Lung (tissue), 11 donors: ENCODE measurements at regions not wholly inside any gene's neighbourhood (a gene's known extent, or its start where the extent isn't known, plus 50 kb on each side); places are given as distances from the start of the nearest gene placed in this dataset.

Experiments used
- ATAC-seq: fragments of 200-7000 bp; cut with Tn5 transposase; one replicate; pipeline ENCODE4 v1.9.1; 2020; ENCODE audit warnings: moderate number of reproducible peaks; ENCODE audit not compliant: insufficient read depth, low FRiP score
- DNase-seq, 3 donors: peaks; one replicate each; pipeline ENCODE4 v3.0.0-alpha.2; 2013 to 2017
- H3K27ac ChIP-seq, 2 donors: one replicate each; pipeline ENCODE4 v1.5.1; 2013; ENCODE audit warnings: mild to moderate bottlenecking in 2 of 2, moderate library complexity in 2 of 2, control low read depth in 1 of 2, inconsistent platforms in 1 of 2, low read depth in 1 of 2, low read length in 1 of 2
- H3K27me3 ChIP-seq, 3 donors: one replicate each; pipeline ENCODE4 v1.5.1; 2013; ENCODE audit warnings: low read length in 2 of 3; ENCODE audit not compliant: control insufficient read depth in 3 of 3, insufficient read depth in 3 of 3
- H3K36me3 ChIP-seq, 4 donors: one replicate each; pipeline ENCODE4 v1.5.1; 2013; ENCODE audit warnings: low read length in 4 of 4, mild to moderate bottlenecking in 1 of 4, moderate library complexity in 1 of 4; ENCODE audit not compliant: control insufficient read depth in 4 of 4, insufficient read depth in 4 of 4
- H3K4me1 ChIP-seq, 5 donors: one replicate each; pipeline ENCODE4 v1.5.1; 2013; ENCODE audit warnings: low read length in 5 of 5, mild to moderate bottlenecking in 2 of 5, moderate library complexity in 1 of 5; ENCODE audit not compliant: control insufficient read depth in 5 of 5, insufficient read depth in 5 of 5
- H3K4me3 ChIP-seq: one replicate; pipeline ENCODE4 v1.5.1; 2013; ENCODE audit warnings: mild to moderate bottlenecking, control low read depth, moderate library complexity
- H3K9ac ChIP-seq, 2 donors: one replicate each; pipeline ENCODE4 v1.5.1; 2013; ENCODE audit warnings: low read length in 2 of 2, control low read depth in 1 of 2; ENCODE audit not compliant: insufficient read depth in 1 of 2
- H3K9me3 ChIP-seq, 4 donors: one replicate each; pipeline ENCODE4 v1.5.1; 2013; ENCODE audit warnings: low read length in 3 of 4, mild to moderate bottlenecking in 1 of 4, moderate library complexity in 1 of 4; ENCODE audit not compliant: control insufficient read depth in 4 of 4, insufficient read depth in 3 of 4
- WGBS, 2 donors: extraction: QIAGEN DNeasy Blood & Tissue Kit; methylation state at CpG; one replicate each; pipeline ENCODE4 v1.1.7; 2013; 5-methylcytosine and 5-hydroxymethylcytosine counted together
- TF ChIP-seq, protein P1 (sequence below): IDR thresholded peaks from 2 replicates; pipeline ENCODE4 v1.5.1; 2012; ENCODE audit warnings: mild to moderate bottlenecking; ENCODE audit errors: control extremely low read depth, extremely low read depth
- donor health status: control.
- donor health status: control.
- donor health status: Bipolar disorder and iron deficiency.
- donor health status: healthy.
- donor health status: DM: yes; HTN: yes; CAD: no.

DNA sequence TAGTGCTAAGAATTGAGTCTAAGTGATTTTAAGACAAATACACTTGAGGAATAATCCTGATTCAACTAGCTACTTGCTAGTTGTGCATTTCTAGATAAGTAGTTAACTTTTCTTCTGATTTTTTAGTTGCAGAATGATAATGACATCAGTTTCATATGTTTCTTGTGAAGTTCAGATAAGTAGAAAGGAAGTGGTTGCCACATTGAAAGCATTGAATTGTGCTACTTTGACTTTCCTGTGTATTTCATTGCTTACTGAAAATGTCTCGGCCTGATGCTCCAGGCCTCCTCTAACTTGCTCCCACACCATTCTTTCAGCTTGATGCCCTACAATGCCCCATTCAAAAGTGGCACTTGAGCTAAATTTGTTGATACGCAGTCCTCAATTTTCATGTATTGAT, 980.0 kb downstream of the TMTC2 start:
- Histone ChIP-seq H3K27ac (no peak overlapping the region), H3K4me3 (no peak overlapping the region), H3K9ac (no peak overlapping the region), H3K9me3 (no peaks in the 10 kb centered on the region), H3K27me3 (no peaks in the 10 kb centered on the region), H3K36me3 (no peaks in the 10 kb centered on the region), H3K4me1 (no peaks in the 10 kb centered on the region)
- 40 to 44% methylated on average over 2 of the region's 2 CpGs for WGBS, 2 donors
- ATAC-seq (no peak), DNase-seq (no peak)
- TF ChIP-seq, protein P1, sequence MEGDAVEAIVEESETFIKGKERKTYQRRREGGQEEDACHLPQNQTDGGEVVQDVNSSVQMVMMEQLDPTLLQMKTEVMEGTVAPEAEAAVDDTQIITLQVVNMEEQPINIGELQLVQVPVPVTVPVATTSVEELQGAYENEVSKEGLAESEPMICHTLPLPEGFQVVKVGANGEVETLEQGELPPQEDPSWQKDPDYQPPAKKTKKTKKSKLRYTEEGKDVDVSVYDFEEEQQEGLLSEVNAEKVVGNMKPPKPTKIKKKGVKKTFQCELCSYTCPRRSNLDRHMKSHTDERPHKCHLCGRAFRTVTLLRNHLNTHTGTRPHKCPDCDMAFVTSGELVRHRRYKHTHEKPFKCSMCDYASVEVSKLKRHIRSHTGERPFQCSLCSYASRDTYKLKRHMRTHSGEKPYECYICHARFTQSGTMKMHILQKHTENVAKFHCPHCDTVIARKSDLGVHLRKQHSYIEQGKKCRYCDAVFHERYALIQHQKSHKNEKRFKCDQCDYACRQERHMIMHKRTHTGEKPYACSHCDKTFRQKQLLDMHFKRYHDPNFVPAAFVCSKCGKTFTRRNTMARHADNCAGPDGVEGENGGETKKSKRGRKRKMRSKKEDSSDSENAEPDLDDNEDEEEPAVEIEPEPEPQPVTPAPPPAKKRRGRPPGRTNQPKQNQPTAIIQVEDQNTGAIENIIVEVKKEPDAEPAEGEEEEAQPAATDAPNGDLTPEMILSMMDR: no peak

DNA sequence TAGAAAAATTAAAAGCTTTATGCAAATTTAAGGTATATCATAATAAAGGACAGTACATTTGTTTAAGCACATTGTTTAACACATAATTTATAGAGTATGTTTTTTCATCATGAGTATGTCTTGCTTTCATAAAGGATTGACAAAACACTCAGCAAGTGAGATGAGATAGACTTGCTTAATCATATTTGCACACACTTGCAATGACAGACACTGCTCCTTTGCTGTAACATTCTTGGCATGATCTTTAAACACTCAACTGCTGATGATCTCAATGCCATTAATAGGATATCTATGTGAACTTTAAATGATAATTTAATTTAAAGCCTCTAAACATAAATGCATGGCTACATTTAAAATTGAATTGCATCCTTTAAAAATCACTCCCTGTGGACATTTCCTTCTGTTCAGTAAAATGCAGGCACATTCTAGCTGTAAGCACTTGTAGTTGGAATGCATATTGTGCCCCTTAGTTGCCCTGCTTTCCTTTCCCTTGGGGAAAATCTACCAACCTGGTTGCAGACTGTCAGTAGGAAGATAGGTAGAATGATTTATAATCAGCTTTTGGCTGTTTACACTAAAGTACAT, 979.0 kb downstream of the TMTC2 start:
- H3K36me3 ChIP-seq: no peaks in the 10 kb centered on the region
- ATAC-seq: no peak
- H3K27me3 ChIP-seq: no peaks in the 10 kb centered on the region

DNA sequence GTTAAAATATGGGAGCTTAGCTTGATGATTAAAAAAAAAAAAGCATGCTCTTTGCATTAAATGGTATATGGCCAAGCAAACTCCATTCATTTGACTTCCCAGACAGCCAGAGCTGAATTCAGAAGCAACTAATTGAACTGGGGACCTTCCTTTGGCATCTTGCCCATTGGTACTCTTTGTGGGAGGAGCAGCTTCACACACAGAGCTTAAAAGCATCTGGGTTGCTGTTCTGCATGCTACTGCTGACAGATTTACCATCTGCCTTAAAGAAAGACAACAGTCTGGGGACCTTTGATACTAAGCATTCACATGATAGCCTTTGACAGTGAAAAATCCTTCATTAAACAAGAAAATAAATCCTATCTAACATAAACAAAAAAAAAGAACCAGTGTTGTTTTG, 977.9 kb downstream of the TMTC2 start:
- peak; percentile 54 to 71 (median 60) for DNase-seq
- Histone ChIP-seq H3K9me3 (no peaks in the 10 kb centered on the region), H3K27me3 (no peaks in the 10 kb centered on the region), H3K36me3 (no peaks in the 10 kb centered on the region), H3K4me3 (no peak overlapping the region), H3K4me1 (no peaks in the 10 kb centered on the region), H3K27ac (no peak overlapping the region), H3K9ac (no peak overlapping the region)
- no peak for ATAC-seq
- TF ChIP-seq, protein P1: no peak

More for the DNA sequence above, 979.0 kb downstream of the TMTC2 start:
- TF ChIP-seq, protein P1: no peak
- no peak for DNase-seq
- no peak overlapping the region for H3K9ac ChIP-seq
- no peaks in the 10 kb centered on the region for H3K4me1 ChIP-seq
- no peak overlapping the region for H3K4me3 ChIP-seq
- no peaks in the 10 kb centered on the region for H3K9me3 ChIP-seq
- no peak overlapping the region for H3K27ac ChIP-seq

DNA sequence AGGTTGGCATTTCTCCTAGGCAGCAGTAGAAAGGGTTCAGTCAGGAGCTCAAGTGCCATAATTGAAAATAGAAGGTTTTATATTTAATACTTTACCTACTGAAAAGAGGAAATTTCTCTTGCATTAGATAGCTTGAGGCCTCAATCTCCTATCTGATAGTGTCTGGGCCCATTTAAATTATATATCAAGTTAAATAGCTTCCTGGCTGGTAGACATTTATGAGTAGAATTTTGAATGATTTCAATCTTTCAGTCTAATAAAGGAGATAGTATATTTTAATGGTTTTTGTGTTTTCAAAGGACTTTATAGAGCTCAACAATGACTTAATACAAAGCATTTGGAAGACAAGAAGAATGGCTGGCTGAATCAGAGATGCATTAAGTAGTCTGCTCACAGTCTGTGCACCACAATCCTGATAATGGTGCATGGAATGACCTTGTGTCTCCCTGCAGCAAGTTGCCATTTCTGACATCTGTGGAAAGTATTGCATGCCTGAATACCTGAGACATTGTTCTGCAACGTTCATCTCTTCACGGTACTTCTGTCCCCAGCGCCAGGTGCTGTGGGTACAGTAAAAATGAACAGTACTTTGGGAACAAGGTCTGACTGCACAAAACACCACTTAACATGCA, 974.1 kb downstream of the TMTC2 start:
- Histone ChIP-seq H3K27ac (no peak overlapping the region), H3K9me3 (no peaks in the 10 kb centered on the region), H3K9ac (no peak overlapping the region), H3K36me3 (no peaks in the 10 kb centered on the region), H3K4me1 (no peaks in the 10 kb centered on the region), H3K27me3 (no peaks in the 10 kb centered on the region), H3K4me3 (no peak overlapping the region)
- 80 to 89% methylated on average over 3 of the region's 3 CpGs for WGBS, 2 donors
- ATAC-seq (no peak), DNase-seq (no peak)
- TF ChIP-seq, protein P1: no peak
